Stimulated activated CD8-positive, alpha-beta memory T cell treated with anti-CD3 and anti-CD28 coated beads, Interleukin-7, amount 100 ng/mL, for 4 hours (primary cell): ENCODE measurements at regions not wholly inside any gene's neighbourhood (a gene's known extent, or its start where the extent isn't known, plus 50 kb on each side); places are given as distances from the start of the nearest gene placed in this dataset.
A peak's percentile ranks its signal among the peaks of the same experiment; 100 is the strongest.

Experiments
- DNase-seq, 2 donors: peaks; one replicate each; pipeline ENCODE4 v3.0.0-alpha.2; 2020; ENCODE audit warnings: low read depth in 2 of 2

- no peak for DNase-seq
These were observed 1127.9 kb downstream of the VRK1 start for GRCh38 chr14:97924922-97925613.

- no peak for DNase-seq
These were observed 1133.0 kb downstream of the VRK1 start for GRCh38 chr14:97930166-97930565.

- DNase-seq: no peak
These were observed 1134.1 kb downstream of the VRK1 start for GRCh38 chr14:97931273-97931672.

- no peak for DNase-seq
These were observed 1145.7 kb downstream of the VRK1 start for GRCh38 chr14:97942921-97943320.

GRCh38 chr14:97943619-97944018, 1146.4 kb downstream of the VRK1 start:
- DNase-seq: no peak

- no peak for DNase-seq
These were observed 1147.2 kb downstream of the VRK1 start for GRCh38 chr14:97944380-97944779.

DNA sequence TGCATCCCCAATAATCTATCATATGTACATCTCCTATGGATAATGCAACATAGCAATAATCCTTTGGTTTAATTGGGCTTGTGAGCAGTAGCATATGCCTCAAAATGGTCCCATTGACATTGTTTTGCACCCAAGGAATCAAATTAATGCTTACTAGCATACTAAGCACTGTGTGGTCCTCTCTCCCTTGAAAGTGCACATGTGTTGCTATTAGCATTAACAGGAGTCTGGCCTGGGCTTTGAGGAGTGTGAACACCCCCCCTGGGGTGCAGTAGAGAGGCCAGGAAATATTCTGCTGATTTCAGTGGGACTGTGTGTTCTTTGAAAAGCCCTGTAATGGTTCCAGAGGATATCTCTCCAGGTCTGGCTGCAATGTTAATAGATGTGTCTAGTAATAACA, 1148.4 kb downstream of the VRK1 start:
- DNase-seq: no peak

DNA sequence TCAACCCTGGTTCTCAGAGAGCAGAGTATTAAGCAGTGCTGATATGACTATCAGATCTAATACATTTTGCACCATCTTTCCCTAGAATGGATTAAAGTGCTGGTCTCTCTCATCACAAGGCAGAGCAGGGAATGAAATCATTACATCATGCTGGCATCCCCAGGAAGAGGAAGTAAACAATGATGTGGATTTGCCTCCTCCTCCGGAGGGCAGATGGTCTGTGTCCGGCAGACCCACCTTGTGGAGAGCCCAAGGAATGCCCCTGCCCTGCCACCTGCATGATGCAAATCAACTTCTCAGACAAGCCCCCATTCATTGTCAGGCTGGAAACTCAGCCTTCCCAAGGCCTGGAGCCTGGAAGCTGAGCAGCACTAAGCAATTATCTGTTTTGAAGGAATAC, 1149.1 kb downstream of the VRK1 start:
- DNase-seq: no peak

GRCh38 chr14:97946641-97947040, 1149.5 kb downstream of the VRK1 start:
- no peak for DNase-seq

DNA sequence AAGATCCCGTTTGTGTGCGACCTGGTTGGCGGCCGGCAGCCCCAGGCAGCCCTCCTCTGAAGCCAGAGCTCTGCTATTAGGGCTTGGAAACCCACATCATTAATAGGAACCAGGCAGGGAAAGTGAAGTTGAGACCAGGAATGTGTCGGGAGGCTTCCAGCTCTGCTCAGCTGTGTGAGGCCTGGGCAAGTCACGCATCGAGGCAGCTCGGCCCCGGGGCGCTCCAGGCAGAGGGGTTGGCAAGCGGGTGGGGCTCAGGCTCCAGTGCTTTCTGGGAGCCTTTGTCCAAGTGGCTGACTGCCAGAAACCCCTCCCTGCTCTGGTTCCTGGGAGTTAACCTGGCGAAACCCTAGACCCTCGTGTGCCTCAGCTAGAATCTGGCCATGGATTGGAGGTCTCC, 1151.7 kb downstream of the VRK1 start:
- DNase-seq: no peak

DNA sequence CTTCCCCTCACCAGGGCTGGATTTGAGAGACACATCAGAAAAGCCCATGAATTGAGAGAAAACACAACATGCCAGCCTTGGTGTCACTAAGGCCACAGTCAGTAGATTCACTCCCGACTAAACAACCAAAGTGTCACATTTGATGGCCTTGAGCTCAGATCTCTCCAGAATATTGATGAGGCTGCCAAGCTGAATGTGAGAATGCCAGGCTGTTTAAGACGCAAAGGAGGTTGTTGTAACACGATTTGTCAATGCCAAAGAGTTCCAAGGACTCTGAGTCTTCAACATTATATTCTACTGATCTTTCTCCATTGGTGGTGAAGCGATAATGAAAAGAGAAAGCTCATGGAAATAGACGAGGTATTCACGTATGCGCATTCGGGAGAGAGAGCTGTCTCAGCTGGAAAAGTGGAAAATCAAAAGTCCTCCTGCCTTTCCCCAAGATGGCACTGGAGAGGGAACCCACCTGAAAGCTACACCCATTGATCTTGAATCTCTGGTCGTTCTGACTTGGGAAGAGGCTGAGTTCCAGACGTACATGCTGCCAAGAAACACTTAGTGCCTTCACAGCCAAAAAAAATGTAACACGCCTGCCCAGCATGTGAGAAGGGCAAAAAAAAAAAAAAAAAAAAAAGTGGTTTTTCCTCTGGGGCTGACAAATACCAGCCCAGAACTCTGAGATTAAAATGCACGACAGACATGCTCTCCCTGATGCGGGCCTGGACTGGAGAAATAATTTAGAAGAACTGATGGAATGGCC, 1159.6 kb downstream of the VRK1 start:
- DNase-seq: no peak

GRCh38 chr14:97959251-97959650, 1162.1 kb downstream of the VRK1 start:
- no peak for DNase-seq

- no peak for DNase-seq
These were observed 1163.3 kb downstream of the VRK1 start for GRCh38 chr14:97960436-97960835.

- DNase-seq: no peak
These were observed 1173.0 kb downstream of the VRK1 start for GRCh38 chr14:97970222-97970621.

DNA sequence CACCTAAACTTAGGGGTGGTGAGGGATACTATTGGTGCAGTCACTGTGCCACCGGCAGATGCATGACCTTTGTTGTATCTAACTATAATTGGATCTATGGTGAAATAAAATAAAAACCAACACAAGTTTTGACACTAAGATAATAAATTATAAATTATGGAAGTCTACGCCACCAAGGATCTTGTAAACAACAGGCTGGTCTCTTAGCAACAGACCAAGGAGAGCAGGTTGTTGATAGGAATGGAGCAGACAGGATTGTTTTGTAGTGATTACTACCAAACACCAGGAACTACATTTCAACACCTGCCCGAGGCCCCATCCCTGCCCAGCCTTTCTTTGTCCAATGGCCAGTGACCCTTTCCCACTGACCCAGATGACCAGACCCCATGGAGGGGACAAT, 1178.0 kb downstream of the VRK1 start:
- DNase-seq: no peak

DNA sequence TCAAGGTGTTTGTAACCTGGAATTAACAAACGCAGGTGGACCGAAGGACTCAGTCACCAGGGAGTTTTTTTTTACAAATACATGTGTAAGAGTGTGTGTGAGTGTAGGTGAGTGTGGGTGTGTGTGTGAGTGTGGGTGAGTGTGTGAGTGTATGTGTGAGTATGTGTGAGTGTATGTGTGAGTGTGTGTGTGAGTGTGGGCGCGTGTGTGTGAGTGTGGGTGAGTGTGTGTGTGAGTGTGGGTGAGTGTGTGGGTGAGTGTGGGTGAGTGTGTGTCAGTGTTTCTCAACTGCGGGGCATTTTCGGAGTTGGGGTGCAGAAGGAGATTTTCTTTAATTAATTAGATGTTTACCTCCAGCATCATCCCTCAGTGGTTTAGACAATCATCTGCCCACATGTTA, 1178.8 kb downstream of the VRK1 start:
- peak in 1 of 2 donors; percentile 13 for DNase-seq

DNA sequence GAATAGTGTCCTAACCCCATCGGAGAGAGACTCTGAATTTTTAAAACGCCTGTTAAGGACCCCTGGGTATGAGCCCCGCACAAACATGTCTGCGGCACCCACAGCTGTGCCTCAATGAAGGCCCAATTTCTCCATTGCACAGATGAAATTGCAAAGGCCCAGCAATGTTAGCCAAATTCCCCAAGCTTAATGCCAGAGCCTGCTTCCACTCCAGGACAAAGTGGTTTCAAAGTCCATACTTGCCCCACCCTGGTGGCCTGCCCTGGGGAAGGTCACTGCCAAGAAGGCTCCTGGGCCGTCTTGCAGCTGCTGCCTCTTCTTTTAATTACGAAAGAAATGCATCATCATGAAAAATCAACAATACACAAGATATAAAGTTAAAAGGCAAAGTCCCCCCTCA, 1179.7 kb downstream of the VRK1 start:
- no peak for DNase-seq

- peak; percentile 55 to 65 for DNase-seq
These were observed 1180.6 kb downstream of the VRK1 start for GRCh38 chr14:97977651-97978261.

DNA sequence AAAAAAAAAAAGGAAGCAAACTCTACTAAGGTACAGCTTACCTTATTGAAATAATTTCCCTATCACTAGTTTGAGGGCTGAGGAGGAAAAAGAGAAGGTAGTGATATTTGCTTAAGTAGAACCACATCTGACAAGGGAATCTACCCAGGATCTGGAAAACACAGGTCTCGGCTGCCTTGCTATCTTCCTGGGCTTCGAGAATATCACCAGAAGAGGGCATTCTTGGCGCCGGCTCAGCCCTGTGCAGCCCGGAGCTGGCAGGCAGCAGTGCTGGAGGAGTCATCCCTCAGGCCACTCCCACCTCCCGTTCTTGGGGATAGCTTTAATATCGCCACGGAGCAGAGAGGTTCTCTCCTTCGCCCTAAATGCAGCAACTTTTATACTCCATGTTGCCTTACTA, 1181.2 kb downstream of the VRK1 start:
- DNase-seq: peak; percentile 69 to 70

GRCh38 chr14:97993508-97994019, 1196.4 kb downstream of the VRK1 start:
- no peak for DNase-seq

DNA sequence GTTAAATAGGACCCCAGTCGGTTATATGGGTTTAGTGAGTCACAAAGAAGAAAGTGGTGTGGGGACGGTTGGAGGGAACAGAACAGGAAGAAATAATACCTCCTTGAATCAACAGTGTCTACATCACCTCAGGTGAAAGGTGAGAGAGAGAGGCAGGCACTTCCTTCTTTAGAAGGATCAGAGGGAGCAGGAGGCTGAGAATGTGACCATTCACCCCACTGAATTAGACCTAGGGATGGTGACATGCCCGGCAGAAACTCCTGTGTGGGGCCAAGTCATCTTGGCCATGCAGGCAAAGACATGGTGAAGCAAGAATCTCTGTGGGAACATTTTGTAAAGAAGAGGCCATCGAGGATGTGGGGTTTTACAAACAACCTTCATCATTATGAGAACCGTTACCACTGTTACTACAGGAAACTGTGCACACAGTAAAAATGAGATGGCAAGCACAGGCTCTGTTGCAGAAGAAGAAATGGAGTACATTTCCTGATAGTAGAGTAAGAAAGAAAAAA, 1196.9 kb downstream of the VRK1 start:
- DNase-seq: no peak

GRCh38 chr14:97995038-97995437, 1197.9 kb downstream of the VRK1 start:
- DNase-seq: no peak

DNA sequence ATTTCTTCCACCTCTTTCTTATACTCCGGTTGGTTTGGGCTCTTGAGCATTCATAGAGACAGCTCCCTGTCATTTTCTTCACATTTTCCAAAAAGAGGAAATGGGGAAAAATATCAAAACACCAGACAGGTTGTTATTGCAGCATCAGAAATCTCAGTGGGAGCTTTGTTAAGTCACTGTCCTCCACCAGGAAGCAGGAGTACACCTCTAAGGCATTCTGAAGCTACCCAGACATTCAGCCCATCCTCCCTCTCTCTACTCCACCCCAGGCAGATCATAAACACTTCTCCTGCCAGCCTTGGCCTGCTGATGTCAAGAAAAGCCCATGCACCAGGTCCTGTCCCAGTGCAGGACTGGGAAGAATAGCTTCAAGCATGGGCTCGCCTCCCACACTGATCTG, 1198.3 kb downstream of the VRK1 start:
- DNase-seq: no peak
